WI38 (cell line): ENCODE measurements at regions not wholly inside any gene's neighbourhood (a gene's known extent, or its start where the extent isn't known, plus 50 kb on each side); places are given as distances from the start of the nearest gene placed in this dataset.

Experiments used
- H3K4me3 ChIP-seq: 2 replicates; pipeline ENCODE4 v1.5.1; 2011; ENCODE audit warnings: low read depth, mild to moderate bottlenecking, control low read depth, low read length
- TF ChIP-seq, protein P1 (sequence below): IDR thresholded peaks from 2 replicates; pipeline ENCODE4 v1.5.1; 2012; ENCODE audit warnings: low read depth, mild to moderate bottlenecking, control low read depth, low read length

DNA sequence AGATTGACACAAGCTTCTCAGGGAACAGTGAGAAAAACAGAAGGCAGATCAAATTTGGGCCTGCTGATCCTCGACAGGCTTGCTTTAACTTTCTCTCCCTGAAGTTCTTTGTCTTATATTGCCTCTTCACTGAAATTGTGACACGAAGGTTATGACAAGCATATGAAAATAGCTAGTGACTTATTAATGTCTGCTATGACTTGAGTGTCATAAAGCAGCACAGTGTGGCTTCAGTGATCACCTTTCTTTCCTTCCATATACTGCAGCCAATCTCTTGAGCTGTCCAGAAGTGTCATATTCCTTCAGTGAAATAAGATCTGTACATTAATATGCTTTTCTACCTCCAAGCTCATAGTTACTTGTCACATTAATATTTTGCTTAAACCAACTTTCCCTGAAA lies 870.2 kb downstream of the C4orf33 start:
- TF ChIP-seq, protein P1, sequence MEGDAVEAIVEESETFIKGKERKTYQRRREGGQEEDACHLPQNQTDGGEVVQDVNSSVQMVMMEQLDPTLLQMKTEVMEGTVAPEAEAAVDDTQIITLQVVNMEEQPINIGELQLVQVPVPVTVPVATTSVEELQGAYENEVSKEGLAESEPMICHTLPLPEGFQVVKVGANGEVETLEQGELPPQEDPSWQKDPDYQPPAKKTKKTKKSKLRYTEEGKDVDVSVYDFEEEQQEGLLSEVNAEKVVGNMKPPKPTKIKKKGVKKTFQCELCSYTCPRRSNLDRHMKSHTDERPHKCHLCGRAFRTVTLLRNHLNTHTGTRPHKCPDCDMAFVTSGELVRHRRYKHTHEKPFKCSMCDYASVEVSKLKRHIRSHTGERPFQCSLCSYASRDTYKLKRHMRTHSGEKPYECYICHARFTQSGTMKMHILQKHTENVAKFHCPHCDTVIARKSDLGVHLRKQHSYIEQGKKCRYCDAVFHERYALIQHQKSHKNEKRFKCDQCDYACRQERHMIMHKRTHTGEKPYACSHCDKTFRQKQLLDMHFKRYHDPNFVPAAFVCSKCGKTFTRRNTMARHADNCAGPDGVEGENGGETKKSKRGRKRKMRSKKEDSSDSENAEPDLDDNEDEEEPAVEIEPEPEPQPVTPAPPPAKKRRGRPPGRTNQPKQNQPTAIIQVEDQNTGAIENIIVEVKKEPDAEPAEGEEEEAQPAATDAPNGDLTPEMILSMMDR = no peak

DNA sequence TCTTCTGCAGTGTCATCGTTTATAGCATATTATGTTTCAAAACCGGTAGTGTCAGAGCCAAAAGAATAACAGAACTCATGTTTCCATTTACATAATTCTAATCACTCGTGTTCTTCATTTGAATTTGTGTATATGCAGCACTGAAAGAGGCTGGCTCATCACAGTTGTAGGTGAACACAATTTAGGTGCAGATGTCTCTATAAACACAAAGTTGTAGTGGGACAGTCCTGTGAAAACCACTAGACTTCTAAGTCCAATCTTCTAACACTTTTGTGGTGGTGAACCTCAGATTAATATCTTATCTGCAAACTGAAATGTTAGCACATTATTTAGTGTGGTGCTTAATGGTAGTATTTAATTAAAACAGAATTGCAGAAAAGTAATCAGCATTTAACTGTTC lies 872.4 kb downstream of the C4orf33 start:
- TF ChIP-seq, protein P1 = no peak
- no peak overlapping the region for H3K4me3 ChIP-seq

More for the DNA sequence above, 870.2 kb downstream of the C4orf33 start:
- no peak overlapping the region for H3K4me3 ChIP-seq

DNA sequence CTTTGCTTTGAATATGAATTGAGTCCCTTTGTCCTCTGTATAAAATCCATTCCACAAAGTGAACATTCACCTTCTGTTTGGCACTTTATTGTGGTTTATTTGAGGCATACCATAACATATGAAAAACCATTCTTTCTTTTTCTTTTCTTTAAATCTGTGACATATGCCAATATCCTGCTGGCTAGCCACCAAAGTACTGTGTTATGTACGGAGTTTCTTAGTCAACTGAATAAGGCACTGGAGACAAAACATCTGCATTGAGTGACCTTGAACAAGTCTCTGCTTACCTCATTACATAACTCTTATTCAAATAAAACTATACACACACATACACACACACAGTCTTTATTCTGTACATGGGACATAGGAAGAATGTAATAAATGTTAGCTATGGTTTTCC lies 872.8 kb downstream of the C4orf33 start:
- TF ChIP-seq, protein P1 = no peak
- H3K4me3 ChIP-seq = no peak overlapping the region

DNA sequence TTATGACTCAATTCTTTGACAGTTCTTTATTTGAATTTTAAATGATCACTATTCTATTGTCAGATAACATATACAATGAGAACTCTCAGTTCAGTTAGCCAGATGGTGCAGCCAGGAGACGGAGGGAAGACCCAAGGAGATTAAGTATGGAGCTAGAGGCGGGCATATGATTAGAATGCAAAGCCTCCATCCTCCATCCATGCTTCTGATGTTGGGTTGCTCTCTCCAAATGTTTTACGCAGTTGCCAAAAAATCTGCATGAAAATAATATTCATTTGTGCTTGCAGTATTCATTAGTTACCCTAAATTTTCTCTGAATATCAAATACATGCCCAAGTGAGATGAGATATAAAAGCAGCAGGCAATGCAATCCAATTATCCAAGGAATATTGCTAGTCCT lies 874.8 kb downstream of the C4orf33 start:
- TF ChIP-seq, protein P1 = no peak
- H3K4me3 ChIP-seq = no peak overlapping the region

DNA sequence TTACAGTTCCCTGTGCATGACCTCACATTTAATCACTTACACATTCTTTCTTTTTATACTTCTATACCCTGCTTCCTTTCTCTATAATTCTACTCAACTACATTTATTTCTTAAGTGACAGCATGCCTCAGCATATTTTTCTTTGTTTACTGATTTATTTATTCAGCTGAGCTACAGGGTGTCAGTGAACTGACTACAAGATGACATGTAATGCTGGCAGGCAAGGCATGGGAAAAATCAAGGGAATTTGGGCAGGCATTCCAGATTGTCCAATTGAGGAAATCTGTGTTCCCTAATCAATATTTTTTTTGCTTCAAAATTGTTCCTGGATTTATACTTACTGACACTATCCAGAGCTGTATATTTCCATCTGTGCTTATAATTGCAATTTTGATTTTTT lies 875.5 kb downstream of the C4orf33 start:
- H3K4me3 ChIP-seq = no peak overlapping the region
- TF ChIP-seq, protein P1 = no peak

DNA sequence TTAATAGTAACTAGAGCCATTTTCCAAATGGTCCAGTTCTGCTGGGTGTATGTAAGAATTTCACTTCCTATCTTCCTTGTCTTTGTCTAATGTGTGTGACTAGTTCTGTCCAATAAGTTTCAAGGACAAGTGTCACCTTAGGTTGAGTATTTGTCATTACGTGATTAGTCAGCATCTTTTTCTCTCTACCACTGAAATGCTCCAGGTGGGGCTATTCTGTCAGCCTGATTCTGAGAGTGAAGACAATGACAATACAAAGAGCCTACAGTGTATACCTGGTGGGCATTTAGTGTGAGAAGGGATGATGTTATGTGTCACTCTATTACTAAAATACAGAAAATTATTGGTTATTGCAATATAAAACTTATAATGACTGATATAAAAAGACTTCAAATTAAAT lies 876.3 kb downstream of the C4orf33 start:
- no peak overlapping the region for H3K4me3 ChIP-seq
- TF ChIP-seq, protein P1 = no peak

DNA sequence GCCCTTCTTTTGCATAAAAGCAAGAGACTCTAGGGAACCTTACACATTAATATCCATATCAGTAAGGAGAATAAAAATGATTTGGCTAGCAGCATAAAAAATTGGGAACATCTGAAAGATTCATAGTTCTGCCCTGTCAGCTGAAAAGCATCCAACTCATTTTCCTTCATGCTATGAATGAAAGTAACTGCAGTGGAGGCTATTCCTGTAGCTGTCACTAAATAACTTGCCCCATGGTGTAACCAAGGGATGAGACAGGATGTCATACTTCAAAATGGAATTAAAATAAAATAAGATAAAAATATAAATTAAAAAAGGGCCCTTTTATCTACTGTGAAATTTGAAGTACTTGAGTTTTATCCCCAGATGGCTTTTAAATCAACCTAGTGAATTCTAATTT lies 878.8 kb downstream of the C4orf33 start:
- TF ChIP-seq, protein P1 = no peak
- no peak overlapping the region for H3K4me3 ChIP-seq
